Tibial nerve (tissue), 3 donors: ENCODE measurements at regions not wholly inside any gene's neighbourhood (a gene's known extent, or its start where the extent isn't known, plus 50 kb on each side); places are given as distances from the start of the nearest gene placed in this dataset.

Experiments
- CTCF ChIP-seq, 5 experiments: fragments of 200-600 bp in 3 of 5; fragments of 450-650 bp in 2 of 5; sonication (generic) in 3 of 5; IDR thresholded peaks; one replicate each; pipeline ENCODE4 v1.5.1; 2016 to 2019; ENCODE audit warnings: antibody characterized with exemption in 5 of 5, mild to moderate bottlenecking in 3 of 5, moderate library complexity in 2 of 5
- POLR2A ChIP-seq, 2 donors: fragments of 450-650 bp; IDR thresholded peaks; one replicate each; pipeline ENCODE4 v1.6.1; 2017; ENCODE audit warnings: antibody characterized with exemption in 2 of 2, mild to moderate bottlenecking in 2 of 2, moderate library complexity in 2 of 2

- TF ChIP-seq CTCF (IDR thresholded peaks at IDR 0.05): no peak
- no peak for TF ChIP-seq POLR2A (IDR thresholded peaks at IDR 0.05)
Measured at GRCh38 chr2:126220331-126220730, 435.6 kb upstream of the GYPC start.
